ENCODE measurements at regions not wholly inside any gene's neighbourhood (a gene's known extent, or its start where the extent isn't known, plus 50 kb on each side); places are given as distances from the start of the nearest gene placed in this dataset.

DNA sequence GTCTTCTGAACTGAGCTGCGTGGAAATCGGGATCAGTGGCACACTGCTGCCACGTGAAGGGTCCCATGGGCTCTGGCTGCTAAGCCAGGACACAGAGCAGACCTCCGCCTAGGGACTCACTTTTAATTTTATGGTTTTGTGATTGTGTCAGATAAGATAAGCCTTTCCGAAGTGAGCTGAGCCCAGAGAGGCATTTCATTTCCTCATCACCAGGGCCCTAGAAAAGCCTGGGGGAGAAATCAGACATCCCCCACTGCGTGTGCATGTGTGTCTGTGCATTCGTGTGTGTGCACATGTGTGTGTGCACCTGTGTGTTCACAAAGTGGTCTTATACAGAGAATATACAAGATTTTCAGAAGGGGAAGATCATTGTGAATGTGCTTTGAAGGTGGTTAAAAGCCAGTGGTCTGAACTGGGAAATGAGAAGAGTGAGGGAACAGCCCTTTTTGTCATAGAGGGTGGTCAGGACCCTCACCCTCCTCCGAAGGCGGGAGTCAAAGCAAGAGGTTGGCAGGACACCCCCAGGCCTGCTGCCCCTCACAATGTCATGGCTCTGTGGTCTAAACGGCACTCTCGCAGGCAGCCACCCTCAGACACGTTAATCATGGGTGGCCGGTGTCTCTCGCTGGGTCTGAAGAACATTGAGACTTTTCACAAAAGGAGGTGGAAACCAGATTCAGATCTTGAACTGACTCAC lies 176.1 kb upstream of the PFKP start (continued):
- TF ChIP-seq IKZF3 (tag by site-specific recombination; IDR thresholded peaks at IDR 0.05): no peak
- TF ChIP-seq, protein P1, sequence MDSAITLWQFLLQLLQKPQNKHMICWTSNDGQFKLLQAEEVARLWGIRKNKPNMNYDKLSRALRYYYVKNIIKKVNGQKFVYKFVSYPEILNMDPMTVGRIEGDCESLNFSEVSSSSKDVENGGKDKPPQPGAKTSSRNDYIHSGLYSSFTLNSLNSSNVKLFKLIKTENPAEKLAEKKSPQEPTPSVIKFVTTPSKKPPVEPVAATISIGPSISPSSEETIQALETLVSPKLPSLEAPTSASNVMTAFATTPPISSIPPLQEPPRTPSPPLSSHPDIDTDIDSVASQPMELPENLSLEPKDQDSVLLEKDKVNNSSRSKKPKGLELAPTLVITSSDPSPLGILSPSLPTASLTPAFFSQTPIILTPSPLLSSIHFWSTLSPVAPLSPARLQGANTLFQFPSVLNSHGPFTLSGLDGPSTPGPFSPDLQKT (IDR thresholded peaks at IDR 0.05; ENCODE audit: borderline replicate concordance, low read depth, low read length): no peak
- TF ChIP-seq ZNF423 (tag by site-specific recombination; IDR thresholded peaks at IDR 0.05): no peak
- TF ChIP-seq, protein P2, sequence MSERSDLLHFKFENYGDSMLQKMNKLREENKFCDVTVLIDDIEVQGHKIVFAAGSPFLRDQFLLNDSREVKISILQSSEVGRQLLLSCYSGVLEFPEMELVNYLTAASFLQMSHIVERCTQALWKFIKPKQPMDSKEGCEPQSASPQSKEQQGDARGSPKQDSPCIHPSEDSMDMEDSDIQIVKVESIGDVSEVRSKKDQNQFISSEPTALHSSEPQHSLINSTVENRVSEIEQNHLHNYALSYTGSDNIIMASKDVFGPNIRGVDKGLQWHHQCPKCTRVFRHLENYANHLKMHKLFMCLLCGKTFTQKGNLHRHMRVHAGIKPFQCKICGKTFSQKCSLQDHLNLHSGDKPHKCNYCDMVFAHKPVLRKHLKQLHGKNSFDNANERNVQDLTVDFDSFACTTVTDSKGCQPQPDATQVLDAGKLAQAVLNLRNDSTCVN (tag by site-specific recombination; optimal IDR thresholded peaks at IDR 0.05): no peak
- TF ChIP-seq, protein P3, sequence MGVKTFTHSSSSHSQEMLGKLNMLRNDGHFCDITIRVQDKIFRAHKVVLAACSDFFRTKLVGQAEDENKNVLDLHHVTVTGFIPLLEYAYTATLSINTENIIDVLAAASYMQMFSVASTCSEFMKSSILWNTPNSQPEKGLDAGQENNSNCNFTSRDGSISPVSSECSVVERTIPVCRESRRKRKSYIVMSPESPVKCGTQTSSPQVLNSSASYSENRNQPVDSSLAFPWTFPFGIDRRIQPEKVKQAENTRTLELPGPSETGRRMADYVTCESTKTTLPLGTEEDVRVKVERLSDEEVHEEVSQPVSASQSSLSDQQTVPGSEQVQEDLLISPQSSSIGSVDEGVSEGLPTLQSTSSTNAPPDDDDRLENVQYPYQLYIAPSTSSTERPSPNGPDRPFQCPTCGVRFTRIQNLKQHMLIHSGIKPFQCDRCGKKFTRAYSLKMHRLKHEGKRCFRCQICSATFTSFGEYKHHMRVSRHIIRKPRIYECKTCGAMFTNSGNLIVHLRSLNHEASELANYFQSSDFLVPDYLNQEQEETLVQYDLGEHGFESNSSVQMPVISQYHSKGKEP (tag by site-specific recombination; IDR thresholded peaks at IDR 0.05): 0 out of 2 replicates have a peak, but pooled peaks have one; percentile 36
- TF ChIP-seq ZNF664 (tag by site-specific recombination; IDR thresholded peaks at IDR 0.05): no peak
- no peak for TF ChIP-seq ZFHX2 (tag by site-specific recombination; conservative IDR thresholded peaks at IDR 0.05)
- TF ChIP-seq OSR2 (tag by site-specific recombination; IDR thresholded peaks at IDR 0.05): peak; percentile 64; the same call in 1 of the 2 replicates

DNA sequence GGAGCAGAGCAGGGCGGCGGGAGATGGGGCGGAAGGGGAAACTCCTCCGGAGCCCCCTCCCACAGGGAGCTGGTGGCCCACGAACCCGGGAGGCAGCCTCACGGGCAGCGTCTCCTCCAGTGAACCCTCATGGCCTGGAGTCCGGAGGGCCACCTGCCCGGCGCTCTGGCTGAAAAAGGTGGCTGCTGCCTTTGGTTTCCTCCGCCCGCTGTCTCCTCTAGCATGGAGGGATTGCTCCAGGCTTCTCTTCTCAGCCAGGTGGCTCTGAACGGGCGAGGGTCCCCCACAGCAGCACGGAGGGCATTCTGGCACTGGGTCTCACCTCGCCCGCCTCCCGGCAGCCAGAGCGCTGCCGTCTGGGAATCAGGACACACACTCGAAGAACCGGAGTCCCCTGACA lies 177.3 kb upstream of the PFKP start:
- CTCF ChIA-PET: no interaction called here
- POLR2A ChIA-PET: interaction anchor here (1.2 kb wide), 1 partner anchor 11 kb away, joined by 3 read pairs; no protein-coding TSS in a partner anchor
- no peaks in the 10 kb centered on the region for H3K9me3 ChIP-seq (ENCODE audit: control insufficient read depth, insufficient read depth, low read depth, low read length)
- TF ChIP-seq, protein P4, sequence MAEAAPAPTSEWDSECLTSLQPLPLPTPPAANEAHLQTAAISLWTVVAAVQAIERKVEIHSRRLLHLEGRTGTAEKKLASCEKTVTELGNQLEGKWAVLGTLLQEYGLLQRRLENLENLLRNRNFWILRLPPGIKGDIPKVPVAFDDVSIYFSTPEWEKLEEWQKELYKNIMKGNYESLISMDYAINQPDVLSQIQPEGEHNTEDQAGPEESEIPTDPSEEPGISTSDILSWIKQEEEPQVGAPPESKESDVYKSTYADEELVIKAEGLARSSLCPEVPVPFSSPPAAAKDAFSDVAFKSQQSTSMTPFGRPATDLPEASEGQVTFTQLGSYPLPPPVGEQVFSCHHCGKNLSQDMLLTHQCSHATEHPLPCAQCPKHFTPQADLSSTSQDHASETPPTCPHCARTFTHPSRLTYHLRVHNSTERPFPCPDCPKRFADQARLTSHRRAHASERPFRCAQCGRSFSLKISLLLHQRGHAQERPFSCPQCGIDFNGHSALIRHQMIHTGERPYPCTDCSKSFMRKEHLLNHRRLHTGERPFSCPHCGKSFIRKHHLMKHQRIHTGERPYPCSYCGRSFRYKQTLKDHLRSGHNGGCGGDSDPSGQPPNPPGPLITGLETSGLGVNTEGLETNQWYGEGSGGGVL (tag by site-specific recombination; IDR thresholded peaks at IDR 0.05): no peak
- TF ChIP-seq SALL2 (tag by site-specific recombination; IDR thresholded peaks at IDR 0.05; ENCODE audit: borderline replicate concordance) (no peak), KLF10 (tag by site-specific recombination; IDR thresholded peaks at IDR 0.05) (no peak), ZNF324 (tag by site-specific recombination; IDR thresholded peaks at IDR 0.05) (no peak), ZNF132 (tag by site-specific recombination; IDR thresholded peaks at IDR 0.05; ENCODE audit: borderline replicate concordance) (no peak), GLIS2 (tag by site-specific recombination; IDR thresholded peaks at IDR 0.05) (no peak), TCF7L2 (IDR thresholded peaks at IDR 0.05; ENCODE audit: borderline replicate concordance, low read depth, low read length) (no peak), HOXC10 (CRISPR knock-in tag; IDR thresholded peaks at IDR 0.05) (no peak), ZNF658 (tag by site-specific recombination; IDR thresholded peaks at IDR 0.05) (no peak), ZNF555 (tag by site-specific recombination; conservative IDR thresholded peaks at IDR 0.05) (no peak), ZNF514 (tag by site-specific recombination; IDR thresholded peaks at IDR 0.05) (no peak), ZBTB17 (tag by site-specific recombination; IDR thresholded peaks at IDR 0.05) (no peak), KLF16 (tag by site-specific recombination; IDR thresholded peaks at IDR 0.05) (no peak)
- TF ChIP-seq, protein P5, sequence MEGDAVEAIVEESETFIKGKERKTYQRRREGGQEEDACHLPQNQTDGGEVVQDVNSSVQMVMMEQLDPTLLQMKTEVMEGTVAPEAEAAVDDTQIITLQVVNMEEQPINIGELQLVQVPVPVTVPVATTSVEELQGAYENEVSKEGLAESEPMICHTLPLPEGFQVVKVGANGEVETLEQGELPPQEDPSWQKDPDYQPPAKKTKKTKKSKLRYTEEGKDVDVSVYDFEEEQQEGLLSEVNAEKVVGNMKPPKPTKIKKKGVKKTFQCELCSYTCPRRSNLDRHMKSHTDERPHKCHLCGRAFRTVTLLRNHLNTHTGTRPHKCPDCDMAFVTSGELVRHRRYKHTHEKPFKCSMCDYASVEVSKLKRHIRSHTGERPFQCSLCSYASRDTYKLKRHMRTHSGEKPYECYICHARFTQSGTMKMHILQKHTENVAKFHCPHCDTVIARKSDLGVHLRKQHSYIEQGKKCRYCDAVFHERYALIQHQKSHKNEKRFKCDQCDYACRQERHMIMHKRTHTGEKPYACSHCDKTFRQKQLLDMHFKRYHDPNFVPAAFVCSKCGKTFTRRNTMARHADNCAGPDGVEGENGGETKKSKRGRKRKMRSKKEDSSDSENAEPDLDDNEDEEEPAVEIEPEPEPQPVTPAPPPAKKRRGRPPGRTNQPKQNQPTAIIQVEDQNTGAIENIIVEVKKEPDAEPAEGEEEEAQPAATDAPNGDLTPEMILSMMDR (tag by site-specific recombination; IDR thresholded peaks at IDR 0.05): no peak
- TF ChIP-seq, protein P6, sequence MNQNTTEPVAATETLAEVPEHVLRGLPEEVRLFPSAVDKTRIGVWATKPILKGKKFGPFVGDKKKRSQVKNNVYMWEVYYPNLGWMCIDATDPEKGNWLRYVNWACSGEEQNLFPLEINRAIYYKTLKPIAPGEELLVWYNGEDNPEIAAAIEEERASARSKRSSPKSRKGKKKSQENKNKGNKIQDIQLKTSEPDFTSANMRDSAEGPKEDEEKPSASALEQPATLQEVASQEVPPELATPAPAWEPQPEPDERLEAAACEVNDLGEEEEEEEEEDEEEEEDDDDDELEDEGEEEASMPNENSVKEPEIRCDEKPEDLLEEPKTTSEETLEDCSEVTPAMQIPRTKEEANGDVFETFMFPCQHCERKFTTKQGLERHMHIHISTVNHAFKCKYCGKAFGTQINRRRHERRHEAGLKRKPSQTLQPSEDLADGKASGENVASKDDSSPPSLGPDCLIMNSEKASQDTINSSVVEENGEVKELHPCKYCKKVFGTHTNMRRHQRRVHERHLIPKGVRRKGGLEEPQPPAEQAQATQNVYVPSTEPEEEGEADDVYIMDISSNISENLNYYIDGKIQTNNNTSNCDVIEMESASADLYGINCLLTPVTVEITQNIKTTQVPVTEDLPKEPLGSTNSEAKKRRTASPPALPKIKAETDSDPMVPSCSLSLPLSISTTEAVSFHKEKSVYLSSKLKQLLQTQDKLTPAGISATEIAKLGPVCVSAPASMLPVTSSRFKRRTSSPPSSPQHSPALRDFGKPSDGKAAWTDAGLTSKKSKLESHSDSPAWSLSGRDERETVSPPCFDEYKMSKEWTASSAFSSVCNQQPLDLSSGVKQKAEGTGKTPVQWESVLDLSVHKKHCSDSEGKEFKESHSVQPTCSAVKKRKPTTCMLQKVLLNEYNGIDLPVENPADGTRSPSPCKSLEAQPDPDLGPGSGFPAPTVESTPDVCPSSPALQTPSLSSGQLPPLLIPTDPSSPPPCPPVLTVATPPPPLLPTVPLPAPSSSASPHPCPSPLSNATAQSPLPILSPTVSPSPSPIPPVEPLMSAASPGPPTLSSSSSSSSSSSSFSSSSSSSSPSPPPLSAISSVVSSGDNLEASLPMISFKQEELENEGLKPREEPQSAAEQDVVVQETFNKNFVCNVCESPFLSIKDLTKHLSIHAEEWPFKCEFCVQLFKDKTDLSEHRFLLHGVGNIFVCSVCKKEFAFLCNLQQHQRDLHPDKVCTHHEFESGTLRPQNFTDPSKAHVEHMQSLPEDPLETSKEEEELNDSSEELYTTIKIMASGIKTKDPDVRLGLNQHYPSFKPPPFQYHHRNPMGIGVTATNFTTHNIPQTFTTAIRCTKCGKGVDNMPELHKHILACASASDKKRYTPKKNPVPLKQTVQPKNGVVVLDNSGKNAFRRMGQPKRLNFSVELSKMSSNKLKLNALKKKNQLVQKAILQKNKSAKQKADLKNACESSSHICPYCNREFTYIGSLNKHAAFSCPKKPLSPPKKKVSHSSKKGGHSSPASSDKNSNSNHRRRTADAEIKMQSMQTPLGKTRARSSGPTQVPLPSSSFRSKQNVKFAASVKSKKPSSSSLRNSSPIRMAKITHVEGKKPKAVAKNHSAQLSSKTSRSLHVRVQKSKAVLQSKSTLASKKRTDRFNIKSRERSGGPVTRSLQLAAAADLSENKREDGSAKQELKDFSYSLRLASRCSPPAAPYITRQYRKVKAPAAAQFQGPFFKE (tag by site-specific recombination; IDR thresholded peaks at IDR 0.05; ENCODE audit: borderline replicate concordance): no peak

More for the DNA sequence above, 177.3 kb upstream of the PFKP start:
- peak overlapping the region; percentile 42; the same call in 1 of the 2 replicates for H3K27ac ChIP-seq (ENCODE audit: extremely low read depth, low read depth, low read length)
- H3K36me3 ChIP-seq (ENCODE audit: control insufficient read depth in 2 of 2, insufficient read depth in 1 of 2, low read length in 2 of 2): no peaks in the 10 kb centered on the region
- H3K4me1 ChIP-seq (ENCODE audit: control insufficient read depth, insufficient read depth, low read length): peaks cover 11% of the 10 kb centered on the region
- no peak overlapping the region for H3K4me3 ChIP-seq (ENCODE audit: low read depth, low read length)
